ENCODE measurements at regions not wholly inside any gene's neighbourhood (a gene's known extent, or its start where the extent isn't known, plus 50 kb on each side); places are given as distances from the start of the nearest gene placed in this dataset.

- TF ChIP-seq ZBTB33 (IDR thresholded peaks at IDR 0.05; ENCODE audit: borderline replicate concordance, low read depth) (no peak), FOXM1 (IDR thresholded peaks at IDR 0.05; ENCODE audit: low read depth) (no peak), USF1 (IDR thresholded peaks at IDR 0.05; ENCODE audit: borderline replicate concordance, low read depth) (no peak), REST (IDR thresholded peaks at IDR 0.05; ENCODE audit: low read depth, low read length) (no peak), RCOR1 (IDR thresholded peaks at IDR 0.05; ENCODE audit: low read length) (no peak), CHD2 (IDR thresholded peaks at IDR 0.05; ENCODE audit: low read length, partially characterized antibody) (no peak), NRF1 (IDR thresholded peaks at IDR 0.05; ENCODE audit: low read depth, low read length) (no peak), PBX3 (IDR thresholded peaks at IDR 0.05) (no peak), TAF1 (IDR thresholded peaks at IDR 0.05; ENCODE audit: borderline replicate concordance, low read depth, low read length) (no peak), YY1 (IDR thresholded peaks at IDR 0.05; ENCODE audit: low read depth) (no peak), MEF2A (IDR thresholded peaks at IDR 0.05; ENCODE audit: borderline replicate concordance, low read depth) (no peak), FOSL2 (IDR thresholded peaks at IDR 0.05; ENCODE audit: borderline replicate concordance, low read depth) (no peak), EP300 (IDR thresholded peaks at IDR 0.05; ENCODE audit: borderline replicate concordance in 1 of 2, low read depth in 1 of 2, low read length in 1 of 2) (no peak), SMC3 (IDR thresholded peaks at IDR 0.05; ENCODE audit: low read depth, low read length) (peak; percentile 94), JUND (IDR thresholded peaks at IDR 0.05) (no peak), RAD21 (IDR thresholded peaks at IDR 0.05; ENCODE audit: low read length) (peak; percentile 97), TEAD4 (IDR thresholded peaks at IDR 0.05; ENCODE audit: borderline replicate concordance, insufficient read depth) (no peak), FOXJ3 (CRISPR knock-in tag; IDR thresholded peaks at IDR 0.05) (no peak), TCF12 (IDR thresholded peaks at IDR 0.05) (no peak), SIN3A (IDR thresholded peaks at IDR 0.05; ENCODE audit: borderline replicate concordance, low read depth, low read length) (no peak)
These were observed 54.8 kb upstream of the SPESP1 start (continued) for GRCh38 chr15:68875377-68876116.
